Endometrium (tissue), 2 donors: ENCODE measurements at regions not wholly inside any gene's neighbourhood (a gene's known extent, or its start where the extent isn't known, plus 50 kb on each side); places are given as distances from the start of the nearest gene placed in this dataset.

Experiments used
- FAIRE-seq: peaks from 2 replicates; lab custom pipeline; 2012; peaks lifted over from hg19 to GRCh38; lab: Jason Lieb, UNC
- donor health status: control.
- donor health status: control.

DNA sequence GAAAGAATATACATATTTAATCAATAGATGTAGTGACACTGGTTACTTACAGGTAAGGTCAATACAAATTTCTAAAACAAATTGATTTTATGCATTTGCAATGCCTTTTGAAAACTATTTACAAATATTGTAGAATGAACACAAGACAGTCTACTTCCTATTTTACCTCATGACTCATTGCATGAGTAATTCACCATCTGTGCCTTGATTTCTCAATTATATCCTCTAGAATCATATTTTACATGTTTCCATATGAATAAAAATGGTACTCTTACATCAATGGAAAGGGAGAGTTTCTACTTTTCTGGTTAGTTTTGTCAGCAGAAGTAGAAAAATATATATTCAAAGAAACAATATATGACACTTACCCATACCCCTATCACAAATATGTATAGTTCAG, 203.8 kb upstream of the CDH7 start:
- FAIRE-seq = no peak

DNA sequence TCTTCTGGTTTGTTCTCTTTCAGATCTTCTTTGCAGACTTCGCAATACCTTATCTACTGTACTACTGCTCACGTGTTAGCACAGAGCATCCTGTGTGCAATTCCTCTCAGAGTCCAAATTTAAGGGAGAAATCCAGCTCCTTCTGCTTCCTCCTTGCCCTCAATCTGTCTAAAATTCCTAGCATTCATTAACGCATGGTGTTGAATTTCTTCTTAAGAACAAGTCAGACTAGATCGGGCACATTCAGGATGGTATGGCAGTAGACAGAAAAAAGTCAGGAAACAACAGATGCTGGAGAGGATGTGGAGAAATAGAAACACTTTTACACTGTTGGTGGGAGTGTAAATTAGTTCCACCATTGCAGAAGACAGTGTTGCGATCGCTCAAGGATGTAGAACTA, 206.1 kb upstream of the CDH7 start:
- no peak for FAIRE-seq

DNA sequence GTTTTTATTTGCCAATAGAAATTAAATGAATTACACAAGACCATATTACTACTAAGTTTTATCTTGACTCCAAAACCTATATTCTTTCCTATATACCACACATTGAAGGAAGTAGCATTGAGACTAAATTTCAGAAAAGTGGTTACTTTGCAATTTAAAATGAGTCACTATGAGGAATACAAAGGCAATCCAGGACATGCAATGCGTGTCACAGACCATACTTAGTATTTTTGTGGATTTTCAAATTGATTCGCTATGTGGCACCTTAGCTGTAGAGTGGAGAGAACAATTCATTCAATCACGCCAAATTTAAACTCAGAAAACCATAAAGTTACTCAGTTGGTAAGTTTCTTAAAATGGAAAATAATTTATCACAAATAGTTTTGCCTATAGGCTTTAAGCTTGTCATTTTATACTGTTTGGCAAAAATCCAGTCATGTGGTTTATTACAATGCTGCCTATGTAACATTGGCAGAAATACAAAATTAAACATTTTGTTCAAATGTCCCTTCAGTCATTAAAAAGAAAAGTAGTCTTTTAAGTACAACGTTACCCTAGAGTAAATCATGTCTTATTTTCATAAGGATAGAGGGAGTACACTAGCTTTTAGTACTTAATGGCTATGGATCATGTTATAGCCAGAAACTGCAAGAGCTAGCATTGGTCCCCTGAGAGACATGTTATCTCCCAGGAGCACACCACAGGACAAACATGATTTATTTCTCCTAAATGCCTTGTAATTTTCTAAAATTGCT, 222.8 kb upstream of the CDH7 start:
- no peak for FAIRE-seq

DNA sequence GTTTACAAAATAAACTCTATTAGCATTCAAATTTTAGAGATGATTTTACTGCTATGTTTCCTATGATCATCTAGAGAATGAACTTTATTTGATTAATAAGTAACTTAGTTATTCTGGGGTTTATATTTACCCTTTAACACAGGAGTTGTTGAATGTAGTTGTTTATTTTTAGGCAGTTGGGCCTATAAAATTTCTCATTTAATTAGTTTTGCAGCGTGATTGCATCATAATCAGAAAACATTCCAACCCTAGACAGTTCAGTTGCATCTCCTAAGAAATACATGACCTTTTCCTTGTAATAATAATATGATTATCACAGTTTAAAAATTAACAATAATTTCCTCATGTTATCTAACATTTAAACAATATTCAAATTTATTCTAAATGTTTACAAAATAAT, 224.7 kb upstream of the CDH7 start:
- FAIRE-seq = peak; percentile 87

DNA sequence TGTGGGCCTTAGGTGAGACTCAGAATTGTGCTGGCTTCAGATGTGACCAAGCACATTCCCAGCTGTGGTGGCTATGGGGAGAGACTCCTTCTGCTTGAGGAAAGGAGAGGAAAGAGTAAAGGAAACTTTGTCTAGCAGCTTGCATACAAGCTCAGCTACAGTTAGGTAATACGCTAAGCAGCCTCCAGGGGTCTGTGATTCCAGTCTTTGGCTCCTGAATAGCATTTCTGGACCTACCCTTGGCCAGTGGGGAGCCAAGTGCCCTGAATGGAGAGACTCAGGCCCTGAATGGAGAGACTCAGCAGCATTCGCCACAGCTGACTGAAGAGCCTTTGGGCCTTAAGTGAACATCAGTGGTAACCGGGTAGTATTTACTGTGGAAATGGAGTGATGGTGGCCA, 227.4 kb upstream of the CDH7 start:
- no peak for FAIRE-seq

DNA sequence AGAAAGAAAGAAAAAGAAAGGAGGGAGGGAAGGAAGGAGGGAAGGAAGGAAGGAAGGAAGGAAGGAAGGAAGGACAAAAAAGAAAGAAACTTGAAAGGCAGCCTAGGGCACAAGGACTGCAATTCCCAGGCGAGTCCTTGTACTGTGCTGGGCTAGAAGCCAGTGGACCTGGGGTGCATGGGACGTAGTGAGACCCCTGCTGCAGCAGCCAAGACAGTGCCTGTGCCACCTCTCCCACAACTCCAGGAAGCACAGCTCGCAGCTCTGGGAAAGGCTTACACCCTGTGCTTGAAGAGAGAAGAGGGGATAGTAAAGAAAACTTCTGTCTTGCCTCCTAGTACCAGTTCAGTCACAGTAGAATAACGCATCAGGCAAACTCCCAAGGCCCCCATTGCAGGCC, 227.9 kb upstream of the CDH7 start:
- FAIRE-seq = no peak

DNA sequence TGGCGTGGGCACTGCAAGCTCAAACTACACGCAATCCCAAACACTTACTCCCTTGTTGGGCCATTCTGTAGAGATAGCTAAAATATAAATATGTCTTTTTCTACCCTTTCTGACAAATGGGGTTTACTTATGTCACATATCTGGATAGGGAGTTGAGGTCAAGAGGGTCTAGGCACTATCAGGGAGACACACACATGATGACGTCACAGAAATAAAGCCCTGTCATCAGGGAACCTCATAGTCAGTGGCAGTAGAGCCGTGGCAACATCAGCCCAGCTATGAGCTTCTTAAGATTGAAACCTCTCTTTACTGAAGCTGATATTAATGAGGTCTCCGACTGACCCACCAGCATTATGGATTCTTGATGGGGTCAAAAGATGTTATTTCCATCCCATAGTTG, 234.6 kb upstream of the CDH7 start:
- no peak for FAIRE-seq

DNA sequence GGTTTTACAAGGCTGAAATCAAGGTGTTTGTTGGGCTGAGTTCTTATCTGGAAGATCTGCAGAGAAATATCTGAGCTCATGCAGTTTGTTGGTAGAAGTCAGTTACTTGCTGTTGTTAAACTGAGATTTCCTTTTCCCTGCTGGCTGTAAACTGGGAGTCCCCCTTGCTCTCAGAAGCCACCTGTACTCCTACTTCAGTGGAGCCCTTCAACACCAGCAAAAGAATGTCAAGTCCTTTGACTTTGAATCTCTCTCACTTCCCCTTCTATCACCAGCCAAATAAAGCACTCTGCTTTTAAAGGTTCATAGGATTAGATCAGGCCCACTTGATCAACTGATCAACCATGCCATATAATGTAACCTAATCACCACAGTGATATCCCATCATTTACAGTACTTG, 252.2 kb upstream of the CDH7 start:
- FAIRE-seq = no peak

DNA sequence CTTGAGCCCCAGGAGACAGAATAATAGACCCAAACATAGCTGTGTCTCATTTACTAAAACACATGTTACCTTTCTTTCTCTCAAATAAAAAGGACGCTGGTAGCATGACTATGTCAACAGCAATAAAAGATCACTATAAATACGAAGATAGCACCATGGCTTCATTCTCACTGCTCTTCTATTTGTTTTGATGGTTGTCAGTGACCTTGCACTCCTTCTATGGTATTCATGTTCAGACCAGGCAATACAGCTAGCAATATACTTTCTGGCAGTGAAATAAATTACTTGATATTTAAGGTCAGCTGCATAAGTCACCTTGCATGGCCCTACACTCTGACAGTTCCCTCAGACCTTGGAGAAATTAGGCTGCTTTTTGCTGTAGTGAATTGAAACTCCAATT, 263.2 kb upstream of the CDH7 start:
- FAIRE-seq = no peak

DNA sequence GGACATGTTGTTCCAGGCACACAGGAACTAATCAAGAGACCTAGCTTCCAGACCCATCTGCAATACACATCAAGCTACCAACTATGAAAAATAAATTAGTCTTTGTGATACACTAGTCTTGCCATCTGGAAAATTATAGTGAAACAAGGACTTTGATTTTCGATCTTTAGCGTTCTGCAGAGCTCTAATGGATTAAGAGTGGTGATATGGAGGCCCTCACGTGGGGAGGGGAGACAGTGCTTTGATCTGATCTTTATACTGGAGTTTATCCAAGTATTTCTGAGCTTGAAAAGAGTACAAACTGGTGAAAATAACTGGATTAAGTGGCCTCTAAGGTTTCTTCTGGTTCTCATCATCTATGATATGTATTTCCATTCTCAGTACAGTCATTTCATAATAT, 273.4 kb upstream of the CDH7 start:
- no peak for FAIRE-seq

DNA sequence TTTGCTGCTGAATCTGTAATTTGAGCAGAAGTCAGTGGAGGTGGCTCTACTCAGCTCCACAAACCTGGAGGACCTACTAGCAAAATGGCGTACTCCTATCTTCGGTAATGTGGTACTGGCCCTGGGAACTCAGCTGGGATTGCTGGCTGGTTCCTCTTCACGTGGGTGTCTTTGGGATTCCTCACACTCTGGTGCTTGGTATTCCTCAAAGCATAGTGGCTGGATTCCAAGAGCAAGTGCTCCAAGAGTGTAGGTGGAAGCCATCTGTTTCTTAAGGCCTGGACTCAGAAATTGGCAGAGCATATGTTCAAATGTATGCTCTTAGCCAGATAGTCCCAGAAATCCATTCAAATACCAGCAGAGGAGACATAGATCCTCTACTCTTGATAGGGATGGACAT, 281.9 kb upstream of the CDH7 start:
- FAIRE-seq = no peak

DNA sequence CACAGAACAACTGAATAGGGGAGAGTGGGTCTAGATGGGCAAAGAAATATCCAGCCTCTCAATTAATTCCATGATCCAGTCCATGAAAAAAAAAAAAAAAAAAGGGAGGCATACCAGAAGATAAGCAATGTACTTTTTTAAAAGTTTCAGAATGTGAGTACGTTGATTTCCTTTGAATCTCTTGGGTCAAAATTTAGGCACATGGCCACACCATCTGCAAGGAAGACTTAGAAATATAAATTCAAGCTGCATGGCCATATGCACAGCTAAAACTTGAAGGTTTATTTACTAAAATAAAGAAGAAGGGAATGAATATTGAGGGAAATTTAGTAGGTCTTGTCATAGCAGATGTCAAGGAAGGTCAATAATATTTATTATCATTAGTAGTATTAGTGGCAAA, 286.5 kb upstream of the CDH7 start:
- FAIRE-seq = no peak

DNA sequence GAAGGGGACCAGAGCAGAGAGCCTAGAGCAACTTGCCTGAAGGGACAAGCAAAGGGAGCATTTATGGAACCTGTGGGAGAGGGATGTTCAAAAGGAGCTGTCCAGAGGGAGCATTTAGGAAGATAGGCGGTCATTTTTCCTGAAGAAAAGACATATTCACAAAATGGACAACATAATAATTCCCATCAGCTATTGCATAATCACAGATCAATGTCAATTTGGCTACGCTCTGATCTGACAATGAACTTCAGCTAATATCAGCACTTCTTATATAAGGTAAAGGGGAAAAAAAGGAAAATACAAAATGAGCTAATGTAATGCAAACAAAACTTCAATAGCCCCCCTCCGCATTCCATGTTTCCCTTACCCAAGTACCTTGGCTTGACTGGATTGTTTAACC, 291.1 kb upstream of the CDH7 start:
- no peak for FAIRE-seq

DNA sequence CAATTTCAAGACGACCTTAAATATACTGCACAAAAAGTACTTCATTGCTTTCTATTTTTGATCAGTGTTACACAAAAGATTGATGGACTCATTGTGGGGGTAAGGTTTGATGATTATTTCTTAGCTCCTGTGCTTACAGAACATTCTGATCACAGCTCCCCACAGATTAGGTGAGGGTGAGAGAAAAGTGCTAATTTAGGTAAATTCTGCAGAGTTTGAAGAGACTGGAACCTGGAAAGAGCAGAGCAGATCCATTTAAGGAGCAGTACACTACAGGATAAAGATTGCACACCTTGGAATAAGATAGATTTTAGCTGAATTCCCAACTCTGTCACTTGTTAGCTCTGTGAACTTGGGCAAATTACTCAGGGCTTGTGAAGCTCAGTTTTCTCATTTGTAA, 291.9 kb upstream of the CDH7 start:
- no peak for FAIRE-seq

DNA sequence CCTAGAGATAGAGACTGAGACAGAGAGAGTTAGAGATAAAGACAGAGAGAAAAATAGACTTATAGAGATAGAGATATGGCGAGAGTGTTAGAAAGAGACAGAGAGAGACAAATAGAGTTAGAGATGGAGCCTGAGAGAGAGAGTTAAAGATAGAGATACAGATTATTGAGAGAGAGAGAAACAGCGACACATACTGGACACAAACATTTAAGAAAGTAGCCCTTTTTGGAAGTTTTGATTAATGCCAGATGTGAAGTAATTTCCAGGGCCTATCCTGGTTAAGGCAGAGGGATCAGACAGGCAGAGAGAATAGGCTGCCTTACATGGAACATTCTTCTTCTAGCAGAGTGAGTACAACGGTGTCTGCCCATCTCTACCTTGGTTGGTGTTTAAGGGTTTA, 311.6 kb upstream of the CDH7 start:
- no peak for FAIRE-seq

DNA sequence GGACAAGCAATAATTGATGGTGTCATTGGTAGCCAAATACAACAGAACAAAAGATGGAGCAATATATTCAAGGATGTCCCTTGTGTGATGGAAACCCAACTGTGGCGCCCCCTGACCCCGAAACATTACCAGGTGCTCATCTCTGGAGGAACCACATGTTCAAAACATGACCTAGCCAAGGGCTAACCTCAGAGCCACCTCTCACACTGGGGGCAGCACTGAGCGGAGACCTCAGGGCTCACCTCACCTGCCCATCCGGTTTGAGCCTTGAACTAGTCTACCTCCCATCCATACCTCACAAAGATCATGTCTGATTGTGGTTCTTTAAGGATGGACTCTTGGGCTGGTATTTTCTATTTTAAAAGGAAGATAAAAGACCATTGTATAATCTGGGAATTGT, 314.4 kb upstream of the CDH7 start:
- FAIRE-seq = no peak

DNA sequence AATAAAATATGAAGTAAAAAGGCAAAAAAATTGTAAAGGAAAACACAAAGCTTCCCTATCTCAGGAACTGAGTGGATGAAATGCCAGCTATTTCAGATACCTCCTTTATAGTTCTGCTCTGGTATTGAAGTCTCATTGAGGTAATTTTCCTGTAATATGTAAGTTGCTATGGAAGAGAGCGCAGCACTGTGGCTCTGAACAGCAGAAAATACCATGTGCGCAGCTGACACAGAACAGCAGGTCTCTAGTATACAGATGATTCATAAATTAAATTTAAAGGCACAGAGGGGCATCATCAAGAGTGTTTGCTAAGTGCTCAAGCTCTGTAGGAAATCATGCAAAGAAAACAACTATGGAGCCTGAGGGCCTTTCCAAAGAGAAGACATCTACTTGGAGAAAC, 315.3 kb upstream of the CDH7 start:
- FAIRE-seq = no peak

DNA sequence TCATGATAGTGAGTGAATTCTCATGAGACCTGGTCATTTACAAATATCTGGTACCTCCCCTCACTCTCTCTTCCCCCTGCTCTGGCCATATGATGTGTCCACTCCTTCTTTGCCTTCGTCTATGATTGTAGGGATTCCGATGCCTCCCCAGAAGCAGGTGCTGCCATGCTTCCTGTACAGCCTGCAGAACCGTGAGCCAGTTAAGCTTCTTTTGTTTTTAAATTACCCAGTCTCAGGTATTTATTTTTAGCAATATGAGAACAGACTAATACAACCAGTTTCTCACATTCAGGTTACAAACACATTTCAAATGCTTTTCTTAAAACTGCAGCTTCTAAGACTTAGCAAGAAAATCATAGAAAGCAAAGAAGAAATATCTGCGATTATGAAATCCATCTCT, 321.2 kb upstream of the CDH7 start:
- no peak for FAIRE-seq

DNA sequence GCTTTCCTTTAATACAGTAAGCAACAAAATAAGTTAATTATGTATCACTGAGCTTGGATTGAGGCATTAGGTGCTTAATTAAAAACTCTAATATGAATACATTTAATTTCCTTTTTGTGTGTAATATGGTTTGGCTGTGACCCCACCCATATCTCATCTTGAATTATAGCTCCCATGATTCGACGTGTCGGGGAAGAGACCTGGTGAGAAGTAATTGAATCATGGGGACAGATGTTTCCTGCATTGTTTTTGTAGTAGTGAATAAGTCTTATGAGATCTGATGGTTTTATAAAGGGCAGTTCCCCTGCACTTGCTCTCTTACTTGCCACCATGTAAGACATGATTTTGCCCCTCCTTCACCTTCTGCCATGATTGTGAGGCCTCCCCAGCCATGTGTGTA, 325.4 kb upstream of the CDH7 start:
- FAIRE-seq = no peak

DNA sequence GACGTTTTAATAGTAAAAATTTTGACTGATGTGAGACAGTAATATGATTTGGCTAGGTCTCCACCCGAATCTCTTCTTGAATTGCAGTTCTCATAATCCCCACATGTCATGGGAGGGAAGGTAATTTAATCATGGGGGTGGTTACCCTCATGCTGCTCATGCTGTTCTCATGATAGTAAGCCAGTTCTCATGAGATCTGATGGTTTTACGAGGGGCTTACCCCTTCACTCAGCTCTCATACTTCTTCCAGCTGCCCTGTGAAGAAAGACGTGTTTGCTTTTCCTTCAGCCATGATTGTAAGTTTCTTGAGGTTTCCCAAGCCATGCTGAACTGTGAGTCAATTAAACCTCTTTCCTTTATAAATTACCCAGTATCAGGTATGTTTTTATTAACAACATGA, 327.0 kb upstream of the CDH7 start:
- FAIRE-seq = no peak

DNA sequence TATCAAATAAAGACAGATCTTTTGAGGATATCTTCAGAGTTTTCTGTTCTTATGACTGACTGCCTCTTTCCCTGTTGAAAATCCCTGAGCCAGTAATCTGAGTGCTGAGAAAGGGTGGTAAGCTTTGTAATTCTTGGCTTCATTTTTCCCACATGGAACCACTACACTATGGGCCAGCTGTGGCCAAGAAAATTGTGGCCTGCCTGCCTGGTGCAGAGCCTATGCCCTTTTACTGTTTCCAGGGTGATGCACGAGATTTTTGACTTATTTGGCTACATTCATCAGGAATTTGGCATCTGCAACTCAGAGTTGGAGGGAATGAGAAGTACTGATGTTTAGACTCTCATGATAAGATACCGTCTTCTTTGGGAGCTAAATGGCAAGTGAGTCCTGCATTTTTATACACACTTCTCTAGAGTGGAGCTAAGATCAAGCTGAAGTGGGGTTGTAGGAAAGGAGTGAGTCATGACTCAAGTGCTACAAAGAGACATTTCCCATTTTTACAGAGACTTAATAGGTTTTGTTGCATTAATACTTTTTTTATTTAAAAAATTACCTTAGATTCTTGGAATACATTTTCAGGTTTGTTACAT, 328.2 kb upstream of the CDH7 start:
- FAIRE-seq = no peak

DNA sequence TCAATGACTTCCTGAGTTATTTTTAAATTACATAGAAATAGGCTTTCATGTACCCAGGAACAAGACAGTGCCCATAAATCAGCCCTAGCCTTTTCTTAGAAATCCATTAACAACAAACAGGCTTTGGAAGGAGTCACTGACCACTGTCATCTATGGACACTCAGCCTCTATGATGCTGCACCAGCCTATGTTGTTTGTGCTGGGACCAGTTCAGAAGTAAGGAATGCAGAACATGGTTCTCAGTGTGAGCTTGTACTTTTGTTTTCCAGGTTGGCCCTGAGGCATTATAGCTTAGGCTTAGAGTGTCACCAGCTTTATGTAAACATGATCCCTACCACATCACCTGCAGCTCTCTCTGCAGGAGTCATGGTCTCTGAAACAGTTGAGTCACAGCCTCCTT, 335.7 kb upstream of the CDH7 start:
- no peak for FAIRE-seq

DNA sequence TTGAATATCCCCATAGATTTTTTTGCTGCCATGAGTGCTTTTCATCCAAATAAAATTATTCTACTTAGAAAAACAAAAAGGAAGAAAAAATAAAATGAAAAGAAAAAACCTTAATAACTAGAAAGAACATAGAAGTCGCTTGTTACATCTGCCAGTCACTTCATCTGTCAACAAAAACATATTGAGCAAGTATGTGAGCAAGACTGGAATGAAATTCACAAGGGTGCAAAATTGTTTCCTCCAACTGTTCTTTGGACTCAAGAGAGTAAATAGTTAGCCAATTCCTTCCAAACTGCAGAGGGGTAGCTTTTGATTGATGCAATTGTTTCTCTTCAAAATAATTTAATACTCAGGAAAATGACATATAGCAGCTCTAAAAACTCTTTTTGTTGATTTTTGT, 336.3 kb upstream of the CDH7 start:
- FAIRE-seq = no peak

DNA sequence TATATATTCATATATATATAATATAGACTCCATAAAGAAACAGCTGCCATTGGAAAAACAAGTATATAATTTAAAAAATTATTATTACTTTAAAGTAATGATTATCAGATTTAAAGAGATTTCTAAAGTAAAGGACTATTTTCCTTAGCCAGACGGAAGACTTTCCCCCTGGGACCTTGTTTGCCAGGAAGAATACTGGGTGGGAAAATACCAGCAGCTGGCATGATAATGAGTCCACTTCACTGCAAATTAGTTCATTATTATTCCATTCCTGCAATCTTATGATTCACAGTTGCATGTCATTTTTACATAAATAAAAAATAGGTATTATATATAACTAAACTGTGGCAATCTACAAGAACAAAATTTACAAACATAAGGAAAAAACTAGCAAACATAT, 339.8 kb upstream of the CDH7 start:
- no peak for FAIRE-seq

DNA sequence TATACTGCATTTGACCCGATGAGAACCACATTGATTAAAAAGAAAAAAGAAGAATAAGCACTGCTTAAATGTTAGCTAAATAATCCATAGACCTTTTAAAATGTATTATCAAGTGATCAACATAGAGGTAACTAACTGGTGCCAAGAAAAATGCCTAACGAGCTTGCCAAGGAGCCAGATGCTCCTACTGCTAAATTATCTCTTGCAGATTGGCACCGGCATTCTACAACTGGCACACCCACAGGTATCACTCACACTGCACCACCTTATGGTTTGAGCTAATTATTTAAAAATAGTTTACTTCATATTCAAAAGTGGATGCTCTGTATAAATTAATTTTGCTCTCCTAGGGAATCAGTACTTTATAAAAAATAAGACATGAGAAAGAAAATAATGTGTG, 341.6 kb upstream of the CDH7 start:
- no peak for FAIRE-seq
